ENCODE measurements at regions not wholly inside any gene's neighbourhood (a gene's known extent, or its start where the extent isn't known, plus 50 kb on each side); places are given as distances from the start of the nearest gene placed in this dataset.

- H2AFZ ChIP-seq (ENCODE audit: control insufficient read depth, low read length), result no peak overlapping the region
- no peak overlapping the region for H3K4me3 ChIP-seq (ENCODE audit: control insufficient read depth in 2 of 3, extremely low read depth in 1 of 3, insufficient read depth in 2 of 3, low read depth in 1 of 3, low read length in 3 of 3)
- no peak overlapping the region for H3K9ac ChIP-seq (ENCODE audit: control insufficient read depth, extremely low read depth, insufficient read depth, low read length)
- no peak overlapping the region for H3K27ac ChIP-seq (ENCODE audit: control insufficient read depth, insufficient read depth, low read length)
- no peaks in the 10 kb centered on the region for H3K36me3 ChIP-seq (ENCODE audit: control insufficient read depth in 2 of 2, extremely low read depth in 1 of 2, insufficient read depth in 2 of 2, low read length in 2 of 2)
- dilution Hi-C loops (cut with MboI; ENCODE audit: extremely low pct_ligation_motif_present, low sequenced_read_pairs), result no loop called here
- H3K4me1 ChIP-seq (ENCODE audit: control insufficient read depth, extremely low read depth, insufficient read depth, low read length), result peaks cover 8% of the 10 kb centered on the region
- H3K9me1 ChIP-seq (ENCODE audit: control insufficient read depth, extremely low read depth, insufficient read depth, low read length), result no peaks in the 10 kb centered on the region
- no peaks in the 10 kb centered on the region for H3K27me3 ChIP-seq (ENCODE audit: control insufficient read depth, extremely low read depth, insufficient read depth, low read length)
- no peaks in the 10 kb centered on the region for H3K79me2 ChIP-seq (ENCODE audit: control insufficient read depth, insufficient read depth, low read length)
- FAIRE-seq (no peak), DNase-seq (ENCODE audit: low read depth, low spot score) (no peak)
- no peaks in the 10 kb centered on the region for H4K20me1 ChIP-seq (ENCODE audit: control insufficient read depth, extremely low read depth, insufficient read depth, low read length)
- TF ChIP-seq CTCF (optimal IDR thresholded peaks at IDR 0.05 in 1 of 3, IDR thresholded peaks at IDR 0.05 in 1 of 3, conservative IDR thresholded peaks at IDR 0.05 in 1 of 3; ENCODE audit: extremely low read depth in 1 of 3, insufficient read depth in 2 of 3, low read length in 3 of 3), result no peak
- no peak for TF ChIP-seq EZH2 (IDR thresholded peaks at IDR 0.05; ENCODE audit: low read length)
- peaks cover 2% of the 10 kb centered on the region for H3K9me3 ChIP-seq (ENCODE audit: control insufficient read depth, low read depth, low read length)
- no peak overlapping the region for H3K4me2 ChIP-seq (ENCODE audit: control insufficient read depth, extremely low read depth, insufficient read depth, low read depth, low read length)
Observed at GRCh38 chr16:52817696-52818095, 235.0 kb downstream of the CHD9NB start.

GRCh38 chr16:52816993-52817392 lies 235.7 kb downstream of the CHD9NB start:
- Histone ChIP-seq H3K9me3 (ENCODE audit: control insufficient read depth, low read depth, low read length) (peaks cover 2% of the 10 kb centered on the region), H3K27me3 (ENCODE audit: control insufficient read depth, extremely low read depth, insufficient read depth, low read length) (no peaks in the 10 kb centered on the region), H3K27ac (ENCODE audit: control insufficient read depth, insufficient read depth, low read length) (no peak overlapping the region), H3K36me3 (ENCODE audit: control insufficient read depth in 2 of 2, extremely low read depth in 1 of 2, insufficient read depth in 2 of 2, low read length in 2 of 2) (no peaks in the 10 kb centered on the region), H4K20me1 (ENCODE audit: control insufficient read depth, extremely low read depth, insufficient read depth, low read length) (no peaks in the 10 kb centered on the region), H3K4me1 (ENCODE audit: control insufficient read depth, extremely low read depth, insufficient read depth, low read length) (peaks cover 10% of the 10 kb centered on the region), H3K4me2 (ENCODE audit: control insufficient read depth, extremely low read depth, insufficient read depth, low read depth, low read length) (no peak overlapping the region), H3K79me2 (ENCODE audit: control insufficient read depth, insufficient read depth, low read length) (no peaks in the 10 kb centered on the region), H3K9me1 (ENCODE audit: control insufficient read depth, extremely low read depth, insufficient read depth, low read length) (no peaks in the 10 kb centered on the region), H2AFZ (ENCODE audit: control insufficient read depth, low read length) (no peak overlapping the region), H3K4me3 (ENCODE audit: control insufficient read depth in 2 of 3, extremely low read depth in 1 of 3, insufficient read depth in 2 of 3, low read depth in 1 of 3, low read length in 3 of 3) (no peak overlapping the region), H3K9ac (ENCODE audit: control insufficient read depth, extremely low read depth, insufficient read depth, low read length) (no peak overlapping the region)
- FAIRE-seq (no peak), DNase-seq (ENCODE audit: low read depth, low spot score) (no peak)
- TF ChIP-seq EZH2 (IDR thresholded peaks at IDR 0.05; ENCODE audit: low read length) (no peak), CTCF (optimal IDR thresholded peaks at IDR 0.05 in 1 of 3, IDR thresholded peaks at IDR 0.05 in 1 of 3, conservative IDR thresholded peaks at IDR 0.05 in 1 of 3; ENCODE audit: extremely low read depth in 1 of 3, insufficient read depth in 2 of 3, low read length in 3 of 3) (no peak)
- dilution Hi-C loops (cut with MboI; ENCODE audit: extremely low pct_ligation_motif_present, low sequenced_read_pairs), result no loop called here

Measured in keratinocyte (primary cell).